NCI-H2171 treated with DMSO at 0.1 percent for 48 hours (cell line): ENCODE measurements at regions not wholly inside any gene's neighbourhood (a gene's known extent, or its start where the extent isn't known, plus 50 kb on each side); places are given as distances from the start of the nearest gene placed in this dataset.
A peak's percentile ranks its signal among the peaks of the same experiment; 100 is the strongest.

Experiments used
- DNase-seq: peaks from one replicate; lab custom pipeline; 2025; lab: John Stamatoyannopoulos, UW

- no peak for DNase-seq
Measured at GRCh38 chr3:24936574-24936973, 441.9 kb upstream of the THRB start.

GRCh38 chr3:24937228-24937627 is 442.6 kb upstream of the THRB start:
- DNase-seq: no peak

GRCh38 chr3:24937780-24938179 is 443.1 kb upstream of the THRB start:
- no peak for DNase-seq

GRCh38 chr3:24943961-24944360 is 449.3 kb upstream of the THRB start:
- DNase-seq: no peak

GRCh38 chr3:24944805-24945520 is 450.3 kb upstream of the THRB start:
- peak; percentile 83 for DNase-seq

- DNase-seq: peak; percentile 83
Measured at GRCh38 chr3:24945563-24945962, 450.9 kb upstream of the THRB start.

- DNase-seq: no peak
Measured at GRCh38 chr3:24947103-24947502, 452.5 kb upstream of the THRB start.

GRCh38 chr3:24951180-24951579 is 456.5 kb upstream of the THRB start:
- no peak for DNase-seq

- DNase-seq: peak; percentile 5
Measured at GRCh38 chr3:24952388-24952787, 457.7 kb upstream of the THRB start.

- no peak for DNase-seq
Measured at GRCh38 chr3:24953060-24953771, 458.6 kb upstream of the THRB start.

- DNase-seq: no peak
Measured at GRCh38 chr3:24956613-24957012, 462.0 kb upstream of the THRB start.

GRCh38 chr3:24958271-24958670 is 463.6 kb upstream of the THRB start:
- no peak for DNase-seq

GRCh38 chr3:24958910-24959447 is 464.3 kb upstream of the THRB start:
- no peak for DNase-seq

- peak; percentile 45 for DNase-seq
Measured at GRCh38 chr3:24963762-24964625, 464.1 kb upstream of the RARB start.

GRCh38 chr3:24965706-24966385 is 462.2 kb upstream of the RARB start:
- DNase-seq: no peak

GRCh38 chr3:24968036-24968435 is 460.0 kb upstream of the RARB start:
- no peak for DNase-seq

GRCh38 chr3:24972491-24972890 is 455.6 kb upstream of the RARB start:
- DNase-seq: no peak

GRCh38 chr3:24981309-24981708 is 446.8 kb upstream of the RARB start:
- no peak for DNase-seq

GRCh38 chr3:24981924-24982323 is 446.1 kb upstream of the RARB start:
- DNase-seq: no peak

GRCh38 chr3:24985668-24986067 is 442.4 kb upstream of the RARB start:
- DNase-seq: no peak

GRCh38 chr3:24986612-24987011 is 441.5 kb upstream of the RARB start:
- DNase-seq: no peak

GRCh38 chr3:24999357-24999756 is 428.7 kb upstream of the RARB start:
- DNase-seq: no peak
